Gastrocnemius medialis (tissue), 4 donors: ENCODE measurements at regions not wholly inside any gene's neighbourhood (a gene's known extent, or its start where the extent isn't known, plus 50 kb on each side); places are given as distances from the start of the nearest gene placed in this dataset.

Experiments used
- CTCF ChIP-seq, 5 experiments: fragments of 450-650 bp in 3 of 5; fragments of 200-600 bp in 2 of 5; sonication (generic) in 2 of 5; IDR thresholded peaks in 4 of 5; conservative IDR thresholded peaks in 1 of 5; 1 replicate in 4 of 5; 2 replicates in 1 of 5; pipeline ENCODE4 v1.5.1; 2016 to 2019; ENCODE audit warnings: antibody characterized with exemption in 5 of 5, mild to moderate bottlenecking in 3 of 5, moderate library complexity in 3 of 5
- POLR2A ChIP-seq, 2 donors: fragments of 450-650 bp; IDR thresholded peaks; one replicate each; pipeline ENCODE4 v1.6.1; 2017; ENCODE audit warnings: antibody characterized with exemption in 2 of 2, mild to moderate bottlenecking in 2 of 2, moderate library complexity in 2 of 2

- TF ChIP-seq POLR2A (IDR thresholded peaks at IDR 0.05): no peak
- TF ChIP-seq CTCF (IDR thresholded peaks at IDR 0.05 in 4 of 5, conservative IDR thresholded peaks at IDR 0.05 in 1 of 5): no peak
Observed at GRCh38 chr13:34246511-34246910, 428.6 kb downstream of the RFC3 start.
